Esophagus (tissue), 2 donors: ENCODE measurements at regions not wholly inside any gene's neighbourhood (a gene's known extent, or its start where the extent isn't known, plus 50 kb on each side); places are given as distances from the start of the nearest gene placed in this dataset.
"Not testable (repeated sequence)": the region's sequence is repeated elsewhere in the genome, so short reads cannot be mapped to it uniquely, and the experiment has no call there.

Experiments used
- H3K27ac ChIP-seq, 2 donors: one replicate each; pipeline ENCODE4 v1.5.1; 2013; ENCODE audit warnings: low read depth in 2 of 2, mild to moderate bottlenecking in 2 of 2, inconsistent platforms in 1 of 2, low read length in 1 of 2, moderate library complexity in 1 of 2
- H3K27me3 ChIP-seq, 2 donors: one replicate each; pipeline ENCODE4 v1.6.1; 2013; ENCODE audit warnings: low read length in 2 of 2, control low read depth in 1 of 2, mild to moderate bottlenecking in 1 of 2; ENCODE audit not compliant: insufficient read depth in 2 of 2, control insufficient read depth in 1 of 2
- H3K36me3 ChIP-seq, 2 donors: one replicate each; pipeline ENCODE4 v1.6.1; 2013; ENCODE audit warnings: low read length in 1 of 2; ENCODE audit not compliant: control insufficient read depth in 2 of 2, insufficient read depth in 2 of 2
- H3K4me1 ChIP-seq, 2 donors: one replicate each; pipeline ENCODE4 v1.6.1; 2013; ENCODE audit warnings: low read length in 1 of 2; ENCODE audit not compliant: control insufficient read depth in 2 of 2, insufficient read depth in 2 of 2
- H3K4me3 ChIP-seq, 2 donors: one replicate each; pipeline ENCODE4 v1.5.1; 2013; ENCODE audit warnings: low read length in 2 of 2, mild to moderate bottlenecking in 2 of 2, low read depth in 1 of 2, moderate library complexity in 1 of 2
- H3K9me3 ChIP-seq, 2 donors: one replicate each; pipeline ENCODE4 v1.6.1; 2013; ENCODE audit warnings: mild to moderate bottlenecking in 2 of 2, low read depth in 1 of 2, low read length in 1 of 2, moderate library complexity in 1 of 2; ENCODE audit not compliant: control insufficient read depth in 2 of 2, insufficient read depth in 1 of 2
- WGBS, 2 donors: extraction: QIAGEN DNeasy Blood & Tissue Kit; methylation state at CpG; one replicate each; pipeline ENCODE4 v1.1.7; 2013; 5-methylcytosine and 5-hydroxymethylcytosine counted together
- donor health status: healthy with polysubstance abuse.
- donor health status: Bipolar disorder and iron deficiency.

DNA sequence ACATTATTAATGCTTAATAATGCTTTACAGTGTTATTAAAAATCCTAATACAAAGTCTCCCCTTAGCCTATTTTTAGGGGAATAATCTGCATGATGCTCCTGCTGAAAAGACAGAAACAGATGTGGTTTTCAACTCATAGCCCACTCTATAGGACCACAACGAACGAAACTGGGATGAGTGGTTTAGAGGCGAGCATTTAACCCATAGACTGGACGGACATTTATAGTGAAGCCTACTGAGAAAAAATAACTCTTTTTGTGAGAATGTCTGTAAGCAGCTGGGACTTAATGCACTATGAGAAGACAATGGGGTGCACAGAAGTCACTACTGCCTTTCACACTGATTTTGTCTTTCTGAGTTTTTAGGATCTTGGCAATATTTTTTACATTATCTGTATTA, 1599.6 kb upstream of the B3GALT2 start:
- no peaks in the 10 kb centered on the region for H3K36me3 ChIP-seq
- WGBS, 2 donors, result 84 to 89% methylated on average over 4 of the region's 4 CpGs
- H3K4me1 ChIP-seq, result no peaks in the 10 kb centered on the region
- no peak overlapping the region for H3K4me3 ChIP-seq
- H3K27ac ChIP-seq, result no peak overlapping the region
- no peaks in the 10 kb centered on the region for H3K9me3 ChIP-seq
- H3K27me3 ChIP-seq, result no peaks in the 10 kb centered on the region

- H3K27me3 ChIP-seq, result no peaks in the 10 kb centered on the region
- H3K27ac ChIP-seq, result no peak overlapping the region
- peaks cover 0 to 2% of the 10 kb centered on the region in 2 donors for H3K9me3 ChIP-seq
- WGBS, 2 donors, result 74 to 80% methylated on average over 3 of the region's 3 CpGs
- no peaks in the 10 kb centered on the region for H3K4me1 ChIP-seq
- H3K36me3 ChIP-seq, result no peaks in the 10 kb centered on the region
- no peak overlapping the region for H3K4me3 ChIP-seq
Observed at GRCh38 chr1:194776657-194777056, 1590.2 kb upstream of the B3GALT2 start.

GRCh38 chr1:194774535-194774934, 1588.1 kb upstream of the B3GALT2 start:
- no peaks in the 10 kb centered on the region for H3K36me3 ChIP-seq
- H3K27ac ChIP-seq, result no peak overlapping the region
- 92 to 94% methylated on average over 2 of the region's 2 CpGs for WGBS, 2 donors
- H3K9me3 ChIP-seq, result peaks cover 0 to 2% of the 10 kb centered on the region in 2 donors
- H3K4me3 ChIP-seq, result no peak overlapping the region
- no peaks in the 10 kb centered on the region for H3K4me1 ChIP-seq
- H3K27me3 ChIP-seq, result no peaks in the 10 kb centered on the region

GRCh38 chr1:194755241-194755994, 1569.0 kb upstream of the B3GALT2 start:
- WGBS, 2 donors, result 48 to 51% methylated on average over 3 of the region's 3 CpGs
- H3K36me3 ChIP-seq, result no peaks in the 10 kb centered on the region
- no peak overlapping the region for H3K27ac ChIP-seq
- no peaks in the 10 kb centered on the region for H3K4me1 ChIP-seq
- H3K9me3 ChIP-seq, result no peaks in the 10 kb centered on the region
- no peak overlapping the region for H3K4me3 ChIP-seq
- no peaks in the 10 kb centered on the region for H3K27me3 ChIP-seq

DNA sequence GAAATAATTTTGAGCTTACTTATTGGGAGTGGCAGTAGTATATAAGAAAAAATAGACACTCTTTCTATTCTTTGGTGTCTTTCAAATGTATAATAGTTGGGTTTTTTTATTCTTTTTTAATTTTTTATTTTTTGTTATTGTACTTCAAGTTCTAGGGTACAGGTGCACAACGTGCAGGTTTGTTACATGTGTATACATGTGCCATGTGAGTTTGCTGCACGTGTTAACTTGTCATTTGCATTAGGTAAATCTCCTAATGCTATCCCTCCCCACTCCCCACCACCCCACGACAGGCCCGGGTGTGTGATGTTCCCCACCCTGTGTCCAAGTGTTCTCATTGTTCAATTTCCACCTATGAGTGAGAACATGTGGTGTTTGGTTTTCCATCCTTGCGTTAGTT, 1552.4 kb upstream of the B3GALT2 start:
- H3K9me3 ChIP-seq, H3K36me3 ChIP-seq, H3K4me1 ChIP-seq, H3K27me3 ChIP-seq, H3K4me3 ChIP-seq, H3K27ac ChIP-seq: not testable (repeated sequence)
- WGBS, 2 donors, result 81 to 83% methylated on average over 5 of the region's 5 CpGs

DNA sequence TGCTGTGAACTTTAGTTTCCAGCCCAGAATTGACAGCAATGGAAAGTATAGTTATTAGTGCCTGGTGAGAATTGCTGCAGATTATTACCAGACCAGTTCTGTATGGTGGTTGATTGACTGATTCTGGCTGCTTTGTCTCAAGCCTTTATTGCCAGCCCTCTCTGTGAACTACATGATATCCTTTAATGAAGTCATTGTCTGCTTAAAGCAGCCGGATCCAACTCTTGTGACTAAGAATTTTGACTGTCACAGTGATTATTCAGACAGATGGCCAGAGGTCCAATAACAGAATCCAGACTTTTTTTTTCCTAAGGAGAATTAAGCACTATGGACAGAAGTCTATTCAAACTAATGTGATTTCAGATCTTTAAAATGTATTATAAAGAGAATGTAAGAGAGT, 1548.6 kb upstream of the B3GALT2 start:
- no peaks in the 10 kb centered on the region for H3K36me3 ChIP-seq
- no peaks in the 10 kb centered on the region for H3K27me3 ChIP-seq
- WGBS, 2 donors, result 46 to 48% methylated on average over 1 of the region's 1 CpG
- H3K4me1 ChIP-seq, result no peaks in the 10 kb centered on the region
- no peak overlapping the region for H3K4me3 ChIP-seq
- no peak overlapping the region for H3K27ac ChIP-seq
- H3K9me3 ChIP-seq, result no peaks in the 10 kb centered on the region

DNA sequence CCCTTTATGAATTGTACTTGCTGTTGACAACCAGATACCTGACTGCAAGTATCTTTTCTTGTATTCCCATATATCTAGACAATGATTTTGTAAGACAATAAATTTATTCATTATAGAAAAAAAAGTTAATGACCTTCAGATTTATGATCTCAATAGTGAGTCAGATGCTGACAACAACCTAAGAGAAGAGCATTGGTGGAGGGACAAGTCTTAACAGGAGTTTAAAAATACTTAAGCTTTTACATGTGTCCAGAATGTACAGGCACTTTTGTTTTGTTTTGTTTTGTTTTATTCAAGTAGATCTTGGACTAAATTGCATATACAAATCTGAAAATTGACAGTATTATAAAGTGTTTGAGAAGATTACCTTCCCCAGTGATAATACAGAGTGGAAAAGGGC, 1544.6 kb upstream of the B3GALT2 start:
- H3K27ac ChIP-seq, result no peak overlapping the region
- H3K4me1 ChIP-seq, result no peaks in the 10 kb centered on the region
- no peak overlapping the region for H3K4me3 ChIP-seq
- H3K36me3 ChIP-seq, result no peaks in the 10 kb centered on the region
- no peaks in the 10 kb centered on the region for H3K27me3 ChIP-seq
- no peaks in the 10 kb centered on the region for H3K9me3 ChIP-seq

DNA sequence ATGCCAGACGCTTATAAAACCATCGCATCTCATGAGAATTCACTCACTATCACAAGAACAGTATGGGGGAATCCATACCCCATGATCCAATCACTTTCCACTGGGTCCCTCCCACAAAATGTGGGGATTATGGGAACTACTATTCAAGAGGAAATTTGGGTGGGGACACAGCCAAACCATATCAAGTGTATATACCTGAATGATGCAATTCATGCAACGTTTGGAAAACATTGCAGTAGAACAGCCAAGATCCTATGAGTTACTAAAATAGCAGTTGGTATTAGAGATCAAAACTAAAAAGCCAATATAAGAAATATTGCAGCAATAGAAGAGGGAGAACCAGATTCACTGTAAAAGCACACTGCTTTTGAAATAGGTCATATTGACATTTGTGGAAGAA, 1543.9 kb upstream of the B3GALT2 start:
- Histone ChIP-seq H3K4me1 (no peaks in the 10 kb centered on the region), H3K27me3 (no peaks in the 10 kb centered on the region), H3K36me3 (no peaks in the 10 kb centered on the region), H3K27ac (no peak overlapping the region), H3K9me3 (no peaks in the 10 kb centered on the region), H3K4me3 (no peak overlapping the region)
- WGBS, 2 donors, result 57 to 62% methylated on average over 3 of the region's 3 CpGs

- no peak overlapping the region for H3K4me3 ChIP-seq
- no peaks in the 10 kb centered on the region for H3K4me1 ChIP-seq
- H3K36me3 ChIP-seq, result no peaks in the 10 kb centered on the region
- H3K27me3 ChIP-seq, result no peaks in the 10 kb centered on the region
- H3K27ac ChIP-seq, result no peak overlapping the region
- H3K9me3 ChIP-seq, result no peaks in the 10 kb centered on the region
Observed at GRCh38 chr1:194723067-194723466, 1536.7 kb upstream of the B3GALT2 start.

- no peaks in the 10 kb centered on the region for H3K36me3 ChIP-seq
- no peak overlapping the region for H3K27ac ChIP-seq
- no peaks in the 10 kb centered on the region for H3K27me3 ChIP-seq
- no peak overlapping the region for H3K4me3 ChIP-seq
- 30 to 37% methylated on average over 1 of the region's 1 CpG for WGBS, 2 donors
- no peaks in the 10 kb centered on the region for H3K4me1 ChIP-seq
- H3K9me3 ChIP-seq, result no peaks in the 10 kb centered on the region
Observed at GRCh38 chr1:194717941-194718340, 1531.5 kb upstream of the B3GALT2 start.
